Pancreas (tissue), 10 donors: ENCODE measurements at regions not wholly inside any gene's neighbourhood (a gene's known extent, or its start where the extent isn't known, plus 50 kb on each side); places are given as distances from the start of the nearest gene placed in this dataset.

Experiments
- ATAC-seq, 4 donors: fragments of 200-7000 bp; cut with Tn5 transposase; one replicate each; pipeline versions ENCODE4 v1.8.0 to v1.9.1; 2020; ENCODE audit warnings: mild to moderate bottlenecking in 4 of 4, moderate library complexity in 4 of 4
- DNase-seq, 6 donors: peaks; one replicate each; pipeline ENCODE4 v3.0.0-alpha.2; 2020
- FAIRE-seq: peaks from 2 replicates; lab custom pipeline; 2012; peaks lifted over from hg19 to GRCh38; lab: Jason Lieb, UNC
- H3K27ac ChIP-seq, 4 donors: fragments of 200-600 bp; sonication (generic); 1 replicate in 3 of 4; 2 replicates in 1 of 4; pipeline versions ENCODE4 v1.5.0 to v1.8.0; 2020
- H3K27me3 ChIP-seq, 4 donors: fragments of 200-600 bp; one replicate each; pipeline ENCODE4 v1.8.0; 2021
- H3K36me3 ChIP-seq, 3 donors: fragments of 200-600 bp; sonication (generic) in 1 of 3; one replicate each; pipeline versions ENCODE4 v1.5.0 to v1.8.0; 2020 to 2021
- H3K4me1 ChIP-seq, 3 donors: fragments of 200-600 bp; one replicate each; pipeline ENCODE4 v1.8.0; 2021
- H3K4me3 ChIP-seq, 4 donors: fragments of 200-600 bp; sonication (generic) in 2 of 4; one replicate each; pipeline versions ENCODE4 v1.5.0 to v1.8.0; 2020 to 2021
- H3K9me3 ChIP-seq, 4 donors: fragments of 200-600 bp; one replicate each; pipeline ENCODE4 v1.8.0; 2021
- CTCF ChIP-seq, 4 donors: fragments of 200-600 bp; sonication (generic) in 3 of 4; IDR thresholded peaks; one replicate each; pipeline versions ENCODE4 v1.5.0 to v1.8.0; 2021; ENCODE audit warnings: antibody characterized with exemption in 4 of 4
- WGBS, 2 donors: extraction: QIAGEN DNeasy Blood & Tissue Kit; methylation state at CpG; one replicate each; pipeline ENCODE4 v1.1.7; 2013; 5-methylcytosine and 5-hydroxymethylcytosine counted together
- intact Hi-C, 3 donors: fragments of 100-400 bp; cut with DNase I; formaldehyde crosslinking; loops; one replicate each; pipeline versions ENCODE4 v1.11.1 to v1.14.2; 2022
- donor health status: healthy with polysubstance abuse.
- donor health status: DM: no; HTN: no; CAD: no; lungs with moderate emphysema.
- donor health status: DM: no; HTN: no; CAD: no.
- donor health status: control.
- donor health status: control.
- donor health status: Bipolar disorder and iron deficiency.
- donor health status: DM: yes; HTN: yes; CAD: no.
- donor health status: DM: no; HTN: no; CAD: no.
- donor health status: DM: no; HTN: no; CAD: no.
- donor health status: DM: yes; HTN: yes; CAD: no.

- Histone ChIP-seq H3K4me3 (no peak overlapping the region), H3K27ac (no peak overlapping the region), H3K9me3 (no peaks in the 10 kb centered on the region), H3K36me3 (no peaks in the 10 kb centered on the region), H3K27me3 (no peaks in the 10 kb centered on the region), H3K4me1 (no peaks in the 10 kb centered on the region)
- ATAC-seq (no peak), DNase-seq (no peak), FAIRE-seq (no peak)
- WGBS, 2 donors = 44 to 55% methylated on average over 53 of the region's 53 CpGs
- TF ChIP-seq CTCF (IDR thresholded peaks at IDR 0.05) = no peak
- intact Hi-C loops = no loop called here
Measured at GRCh38 chr12:34336619-34337465, 314.5 kb downstream of the ALG10 start.

- Histone ChIP-seq H3K27ac (no peak overlapping the region), H3K27me3 (no peaks in the 10 kb centered on the region), H3K9me3 (no peaks in the 10 kb centered on the region), H3K4me3 (no peak overlapping the region), H3K36me3 (no peaks in the 10 kb centered on the region), H3K4me1 (no peaks in the 10 kb centered on the region)
- WGBS, 2 donors = 58 to 61% methylated on average over 22 of the region's 22 CpGs
- intact Hi-C loops = no loop called here
- ATAC-seq (no peak), FAIRE-seq (no peak), DNase-seq (no peak)
- no peak for TF ChIP-seq CTCF (IDR thresholded peaks at IDR 0.05)
Measured at GRCh38 chr12:34338751-34339150, 316.5 kb downstream of the ALG10 start.

- Histone ChIP-seq H3K4me1 (no peaks in the 10 kb centered on the region), H3K4me3 (no peak overlapping the region), H3K27ac (no peak overlapping the region), H3K9me3 (no peaks in the 10 kb centered on the region), H3K36me3 (no peaks in the 10 kb centered on the region), H3K27me3 (no peaks in the 10 kb centered on the region)
- no peak for TF ChIP-seq CTCF (IDR thresholded peaks at IDR 0.05)
- intact Hi-C loops = no loop called here
- WGBS, 2 donors = 46 to 48% methylated on average over 26 of the region's 26 CpGs
- ATAC-seq (no peak), DNase-seq (no peak), FAIRE-seq (no peak)
Measured at GRCh38 chr12:34339922-34340321, 317.6 kb downstream of the ALG10 start.

- Histone ChIP-seq H3K9me3 (no peaks in the 10 kb centered on the region), H3K4me1 (no peaks in the 10 kb centered on the region), H3K36me3 (no peaks in the 10 kb centered on the region), H3K27me3 (no peaks in the 10 kb centered on the region), H3K27ac (no peak overlapping the region), H3K4me3 (no peak overlapping the region)
- TF ChIP-seq CTCF (IDR thresholded peaks at IDR 0.05) = no peak
- no peak for ATAC-seq
- DNase-seq = no peak
- 40 to 48% methylated on average over 49 of the region's 49 CpGs for WGBS, 2 donors
- intact Hi-C loops = no loop called here
- FAIRE-seq = no peak
Measured at GRCh38 chr12:34340534-34341361, 318.5 kb downstream of the ALG10 start.
